ENCODE measurements at regions not wholly inside any gene's neighbourhood (a gene's known extent, or its start where the extent isn't known, plus 50 kb on each side); places are given as distances from the start of the nearest gene placed in this dataset.

- TF ChIP-seq POLR2A (IDR thresholded peaks at IDR 0.05), result no peak
- no peak for TF ChIP-seq CTCF (IDR thresholded peaks at IDR 0.05)
Measured at GRCh38 chr5:85000671-85001070, 616.0 kb upstream of the EDIL3 start.
